H9 (cell line): ENCODE measurements at regions not wholly inside any gene's neighbourhood (a gene's known extent, or its start where the extent isn't known, plus 50 kb on each side); places are given as distances from the start of the nearest gene placed in this dataset.

Experiments used
- DNase-seq: peaks from one replicate; pipeline ENCODE4 v3.0.0-alpha.2; 2017
- H2AFZ ChIP-seq: one replicate; pipeline ENCODE4 v1.6.1; 2013; ENCODE audit warnings: mild to moderate bottlenecking, low read length, control low read depth, moderate library complexity
- H2AK5ac ChIP-seq: 2 replicates; pipeline ENCODE4 v1.6.1; 2013; ENCODE audit warnings: low read length, control low read depth, mixed read lengths; ENCODE audit not compliant: insufficient read length
- H2BK120ac ChIP-seq: one replicate; pipeline ENCODE4 v1.6.1; 2013; ENCODE audit warnings: low read depth, mild to moderate bottlenecking, low read length, control low read depth, inconsistent platforms; ENCODE audit not compliant: poor library complexity, severe bottlenecking
- H2BK12ac ChIP-seq: 2 replicates; pipeline ENCODE4 v1.6.1; 2013; ENCODE audit warnings: low read length, control low read depth, mixed read lengths, low read depth; ENCODE audit not compliant: insufficient read length
- H2BK15ac ChIP-seq: 2 replicates; pipeline ENCODE4 v1.6.1; 2013; ENCODE audit warnings: low read depth, low read length, control low read depth
- H2BK20ac ChIP-seq: one replicate; pipeline ENCODE4 v1.6.1; 2013; ENCODE audit warnings: low read depth, mild to moderate bottlenecking, low read length, control low read depth, inconsistent platforms; ENCODE audit not compliant: poor library complexity, severe bottlenecking
- H2BK5ac ChIP-seq: 2 replicates; pipeline ENCODE4 v1.6.1; 2013; ENCODE audit warnings: low read length, control low read depth, mixed read lengths; ENCODE audit not compliant: insufficient read length
- H3K14ac ChIP-seq: 2 replicates; pipeline ENCODE4 v1.6.1; 2013; ENCODE audit warnings: low read length, control low read depth; ENCODE audit not compliant: insufficient read depth
- H3K18ac ChIP-seq: 2 replicates; pipeline ENCODE4 v1.6.1; 2013; ENCODE audit warnings: low read depth, mild to moderate bottlenecking, mixed read lengths, low read length, control low read depth; ENCODE audit not compliant: insufficient read length
- H3K23ac ChIP-seq: 2 replicates; pipeline ENCODE4 v1.6.1; 2013; ENCODE audit warnings: low read length, control low read depth, mixed read lengths, low read depth; ENCODE audit not compliant: insufficient read length
- H3K23me2 ChIP-seq: 2 replicates; pipeline ENCODE4 v1.6.1; 2013; ENCODE audit warnings: low read depth, mild to moderate bottlenecking, mixed read lengths, low read length, control low read depth; ENCODE audit not compliant: insufficient read length, poor library complexity, severe bottlenecking
- H3K27ac ChIP-seq: 2 replicates; pipeline ENCODE4 v1.5.1; 2013; ENCODE audit warnings: low read length, control low read depth, mixed read lengths, low read depth; ENCODE audit not compliant: insufficient read length
- H3K27me3 ChIP-seq: 2 replicates; pipeline ENCODE4 v1.6.1; 2013; ENCODE audit warnings: low read length, control low read depth, inconsistent platforms; ENCODE audit not compliant: insufficient read depth
- H3K4ac ChIP-seq: 2 replicates; pipeline ENCODE4 v1.6.1; 2013; ENCODE audit warnings: low read depth, mild to moderate bottlenecking, control low read depth, inconsistent platforms, low read length, moderate library complexity
- H3K4me1 ChIP-seq: 2 replicates; pipeline ENCODE4 v1.6.1; 2013; ENCODE audit warnings: low read length, control low read depth, inconsistent platforms; ENCODE audit not compliant: insufficient read depth
- H3K4me2 ChIP-seq: 2 replicates; pipeline ENCODE4 v1.6.1; 2013; ENCODE audit warnings: low read length, control low read depth, mixed read lengths; ENCODE audit not compliant: insufficient read length, insufficient read depth
- H3K56ac ChIP-seq: 2 replicates; pipeline ENCODE4 v1.6.1; 2013; ENCODE audit warnings: low read depth, mild to moderate bottlenecking, mixed read lengths, low read length, control low read depth; ENCODE audit not compliant: insufficient read length
- H3K79me1 ChIP-seq: 2 replicates; pipeline ENCODE4 v1.6.1; 2013; ENCODE audit warnings: low read depth, mild to moderate bottlenecking, moderate library complexity, low read length, control low read depth, inconsistent platforms; ENCODE audit not compliant: insufficient read depth, poor library complexity, severe bottlenecking
- H3K79me2 ChIP-seq: 2 replicates; pipeline ENCODE4 v1.6.1; 2013; ENCODE audit warnings: low read length, control low read depth, inconsistent platforms; ENCODE audit not compliant: insufficient read depth
- H3K9ac ChIP-seq: 2 replicates; pipeline ENCODE4 v1.6.1; 2013; ENCODE audit warnings: low read length, control low read depth, mixed read lengths; ENCODE audit not compliant: insufficient read length; ENCODE audit errors: extremely low read depth
- H3K9me3 ChIP-seq: one replicate; pipeline ENCODE4 v1.6.1; 2013; ENCODE audit warnings: low read depth, low read length, inconsistent platforms; ENCODE audit not compliant: control insufficient read depth
- H3T11ph ChIP-seq: one replicate; pipeline ENCODE4 v1.6.1; 2013; ENCODE audit warnings: mild to moderate bottlenecking, low read length, control low read depth, inconsistent platforms
- H4K20me1 ChIP-seq: one replicate; pipeline ENCODE4 v1.6.1; 2013; ENCODE audit not compliant: control insufficient read depth, insufficient read length, insufficient read depth
- H4K5ac ChIP-seq: 2 replicates; pipeline ENCODE4 v1.6.1; 2013; ENCODE audit warnings: low read depth, mild to moderate bottlenecking, mixed read lengths, low read length, control low read depth; ENCODE audit not compliant: insufficient read length
- H4K8ac ChIP-seq: replicated peaks from 2 replicates; pipeline ENCODE4 v1.6.1; 2013; ENCODE audit warnings: low read length, control low read depth, mixed read lengths, low read depth; ENCODE audit not compliant: insufficient read length
- H4K91ac ChIP-seq: 2 replicates; pipeline ENCODE4 v1.6.1; 2013; ENCODE audit warnings: low read depth, mild to moderate bottlenecking, moderate library complexity, mixed read lengths, low read length, control low read depth; ENCODE audit not compliant: insufficient read length
- H3K27ac Mint-ChIP-seq, 3 experiments: 2 replicates in 2 of 3; 3 replicates in 1 of 3; pipeline ENCODE4 v1.8.0; 2020 to 2021; ENCODE audit warnings: mixed read lengths in 3 of 3, mild to moderate bottlenecking in 1 of 3, moderate library complexity in 1 of 3
- H3K27me3 Mint-ChIP-seq: 2 replicates; pipeline ENCODE4 v1.8.0; 2021; ENCODE audit warnings: low read depth, mild to moderate bottlenecking, moderate library complexity, mixed read lengths
- H3K36me3 Mint-ChIP-seq, 3 experiments: 2 replicates in 2 of 3; 3 replicates in 1 of 3; pipeline ENCODE4 v1.8.0; 2020 to 2021; ENCODE audit warnings: low read depth in 3 of 3, mixed read lengths in 3 of 3; ENCODE audit not compliant: insufficient read depth in 1 of 3
- H3K4me1 Mint-ChIP-seq, 2 experiments: 2 replicates each; pipeline ENCODE4 v1.8.0; 2020; ENCODE audit warnings: mixed read lengths in 2 of 2
- H3K4me3 Mint-ChIP-seq, 2 experiments: 2 replicates in 1 of 2; 3 replicates in 1 of 2; pipeline ENCODE4 v1.8.0; 2020 to 2021; ENCODE audit warnings: mild to moderate bottlenecking in 2 of 2, mixed read lengths in 2 of 2, moderate library complexity in 1 of 2
- H3K9me3 Mint-ChIP-seq, 2 experiments: 2 replicates in 1 of 2; 3 replicates in 1 of 2; pipeline ENCODE4 v1.8.0; 2020; ENCODE audit warnings: mild to moderate bottlenecking in 2 of 2, mixed read lengths in 2 of 2, moderate library complexity in 1 of 2
- CTCF ChIP-seq: fragments of 200-600 bp; sonication (generic); conservative IDR thresholded peaks from 3 replicates; pipeline ENCODE4 v1.8.0; 2021; ENCODE audit warnings: antibody characterized with exemption, mild to moderate bottlenecking
- WGBS: extraction: QIAGEN DNeasy Blood & Tissue Kit; methylation state at CpG from one replicate; pipeline ENCODE4 v1.1.7; 2013; ENCODE audit warnings: missing lambda C conversion rate, low lambda C conversion rate, mixed read lengths; ENCODE audit not compliant: insufficient read length; ENCODE audit errors: extremely low coverage; 5-methylcytosine and 5-hydroxymethylcytosine counted together

GRCh38 chr10:128812000-128812399 lies 655.0 kb upstream of the MGMT start:
- Mint-ChIP-seq H3K36me3 (no peaks in the 10 kb centered on the region), H3K27ac (no peak overlapping the region), H3K27me3 (peaks cover 2% of the 10 kb centered on the region; the same call in 1 of the 2 replicates), H3K4me1 (peaks cover 6 to 11% of the 10 kb centered on the region in 2 experiments; a peak in 3 of 4 replicates), H3K9me3 (no peaks in the 10 kb centered on the region; a peak in 2 of 5 replicates), H3K4me3 (no peak overlapping the region)
- Histone ChIP-seq H3K14ac (no peak overlapping the region), H2BK12ac (no peak overlapping the region), H2BK5ac (no peak overlapping the region), H3K18ac (no peak overlapping the region), H3K23ac (no peak overlapping the region), H3K9me3 (no peaks in the 10 kb centered on the region), H3K27ac (no peak overlapping the region), H3K4me2 (no peak overlapping the region), H3K9ac (no peak overlapping the region), H4K91ac (no peak overlapping the region), H2BK20ac (no peak overlapping the region), H4K8ac (no peak overlapping the region), H3K27me3 (no peaks in the 10 kb centered on the region), H3T11ph (no peak overlapping the region), H2BK120ac (no peak overlapping the region), H2AK5ac (no peak overlapping the region), H2BK15ac (no peak overlapping the region), H3K4me1 (no peaks in the 10 kb centered on the region), H4K20me1 (no peaks in the 10 kb centered on the region), H3K4ac (no peak overlapping the region), H3K79me2 (no peaks in the 10 kb centered on the region), H4K5ac (no peak overlapping the region), H3K23me2 (no peaks in the 10 kb centered on the region), H3K79me1 (no peaks in the 10 kb centered on the region), H3K56ac (no peak overlapping the region), H2AFZ (no peak overlapping the region)
- TF ChIP-seq CTCF, result no peak
- WGBS, result no CpG with 5 or more reads among the region's 15 CpGs
- no peak for DNase-seq
